SK-N-SH (cell line): ENCODE measurements at regions not wholly inside any gene's neighbourhood (a gene's known extent, or its start where the extent isn't known, plus 50 kb on each side); places are given as distances from the start of the nearest gene placed in this dataset.

Source experiments
- CTCF ChIA-PET: fragments of 300-600, 350-600 bp; formaldehyde crosslinking; extraction: SDS; loops from one replicate; lab custom pipeline; 2021; lab: Yijun Ruan, JAX
- POLR2A ChIA-PET: fragments of 350-600 bp; sonication (Branson Sonifier 250); formaldehyde crosslinking; extraction: SDS; loops from one replicate; lab custom pipeline; 2020; ENCODE audit warnings: antibody characterized with exemption, inconsistent platforms; lab: Yijun Ruan, JAX
- DNase-seq: peaks from one replicate; pipeline ENCODE4 v3.0.0; 2012
- H2AFZ ChIP-seq: fragments of 200-600 bp; sonication (generic); 2 replicates; pipeline ENCODE4 v1.8.1; 2016; ENCODE audit warnings: antibody characterized with exemption, mild to moderate bottlenecking, low read depth
- H3F3A ChIP-seq: fragments of 200-600 bp; sonication (generic); replicated peaks from 2 replicates; pipeline ENCODE3; 2016; ENCODE audit warnings: antibody characterized with exemption, mild to moderate bottlenecking; ENCODE audit not compliant: insufficient read depth
- H3K27ac ChIP-seq, 2 experiments: fragments of 200-500 bp in 1 of 2; fragments of 200-600 bp in 1 of 2; sonication (Bioruptor generic) in 1 of 2; sonication (generic), shearing (Covaris generic) in 1 of 2; 2 replicates each; pipeline versions ENCODE4 v1.5.1 to v1.6.1; 2014 to 2016; ENCODE audit warnings: low read depth in 2 of 2, inconsistent platforms in 1 of 2, low read length in 1 of 2, mild to moderate bottlenecking in 1 of 2, mixed read lengths in 1 of 2
- H3K27me3 ChIP-seq: fragments of 200-600 bp; sonication (generic), shearing (Covaris generic); 2 replicates; pipeline ENCODE4 v1.6.1; 2016; ENCODE audit warnings: mixed run types; ENCODE audit not compliant: insufficient read depth
- H3K36me3 ChIP-seq, 2 experiments: fragments of 200-500 bp in 1 of 2; fragments of 200-600 bp in 1 of 2; sonication (Bioruptor generic) in 1 of 2; sonication (generic) in 1 of 2; replicated peaks in 1 of 2; 2 replicates each; pipeline versions ENCODE3 to v1.5.1; 2014 to 2016; ENCODE audit warnings: low read length in 1 of 2, mild to moderate bottlenecking in 1 of 2; ENCODE audit not compliant: insufficient read depth in 2 of 2, control insufficient read depth in 1 of 2
- H3K4me1 ChIP-seq, 2 experiments: fragments of 200-500 bp in 1 of 2; fragments of 200-600 bp in 1 of 2; sonication (Bioruptor generic) in 1 of 2; sonication (generic), shearing (Covaris generic) in 1 of 2; 2 replicates each; pipeline versions ENCODE4 v1.5.1 to v1.6.1; 2014 to 2016; ENCODE audit warnings: low read depth in 1 of 2, low read length in 1 of 2, mixed run types in 1 of 2; ENCODE audit not compliant: insufficient read depth in 2 of 2, control insufficient read depth in 1 of 2
- H3K4me2 ChIP-seq: fragments of 200-600 bp; sonication (generic), shearing (Covaris generic); 2 replicates; pipeline ENCODE4 v1.6.1; 2017; ENCODE audit warnings: mixed run types
- H3K4me3 ChIP-seq, 2 experiments: fragments of 200-500 bp in 1 of 2; fragments of 200-600 bp in 1 of 2; sonication (Bioruptor generic) in 1 of 2; sonication (generic), shearing (Covaris generic) in 1 of 2; 2 replicates each; pipeline versions ENCODE4 v1.5.1 to v1.8.1; 2014 to 2016; ENCODE audit warnings: low read depth in 2 of 2, inconsistent platforms in 1 of 2, low read length in 1 of 2, mild to moderate bottlenecking in 1 of 2, mixed read lengths in 1 of 2, moderate library complexity in 1 of 2
- H3K79me2 ChIP-seq: fragments of 200-600 bp; sonication (generic); 2 replicates; pipeline ENCODE4 v1.8.1; 2017; ENCODE audit warnings: mild to moderate bottlenecking; ENCODE audit not compliant: insufficient read depth
- H3K9ac ChIP-seq: fragments of 200-600 bp; sonication (generic); 2 replicates; pipeline ENCODE4 v1.6.1; 2017; ENCODE audit warnings: mixed run types
- H3K9me2 ChIP-seq: fragments of 200-600 bp; sonication (generic); 2 replicates; pipeline ENCODE4 v1.6.1; 2017; ENCODE audit warnings: mixed run types
- H3K9me3 ChIP-seq: fragments of 200-600 bp; sonication (generic); 2 replicates; pipeline ENCODE4 v1.6.1; 2017; ENCODE audit warnings: mixed run types, mild to moderate bottlenecking, moderate library complexity
- H4K20me1 ChIP-seq: fragments of 200-600 bp; sonication (generic); 2 replicates; pipeline ENCODE4 v1.6.1; 2017; ENCODE audit warnings: mild to moderate bottlenecking, mixed run types; ENCODE audit not compliant: insufficient read depth
- ELF1 ChIP-seq: IDR thresholded peaks from 2 replicates; pipeline ENCODE4 v1.4.0; 2012
- FOXJ3 ChIP-seq: sonication (generic); formaldehyde crosslinking; IDR thresholded peaks from 2 replicates; pipeline ENCODE4 v1.5.1; 2020; ENCODE audit warnings: mild to moderate bottlenecking, missing genetic modification reagents
- GABPA ChIP-seq: IDR thresholded peaks from 2 replicates; pipeline ENCODE4 v1.4.0; 2012; ENCODE audit warnings: low read depth, mild to moderate bottlenecking
- GATA2 ChIP-seq: sonication (generic); formaldehyde crosslinking; IDR thresholded peaks from 2 replicates; pipeline ENCODE4 v1.5.0; 2020; ENCODE audit warnings: mild to moderate bottlenecking, missing genetic modification reagents
- IRF3 ChIP-seq: fragments of 150-350 bp; IDR thresholded peaks from 2 replicates; pipeline ENCODE4 v1.6.1; 2016; ENCODE audit warnings: mild to moderate bottlenecking, low read depth, low read length
- JUND ChIP-seq: IDR thresholded peaks from 2 replicates; pipeline ENCODE4 v1.4.0; 2012
- MAX ChIP-seq: IDR thresholded peaks from 2 replicates; pipeline ENCODE4 v1.4.0; 2012; ENCODE audit warnings: low read depth
- NFIC ChIP-seq: IDR thresholded peaks from 2 replicates; pipeline ENCODE4 v1.4.0; 2012; ENCODE audit warnings: borderline replicate concordance
- POLR2AphosphoS5 ChIP-seq: IDR thresholded peaks from 2 replicates; pipeline ENCODE4 v1.6.1; 2012; ENCODE audit warnings: low read depth, low read length
- RAD21 ChIP-seq: IDR thresholded peaks from 2 replicates; pipeline ENCODE4 v1.6.1; 2012; ENCODE audit warnings: mild to moderate bottlenecking, low read length
- RXRA ChIP-seq: IDR thresholded peaks from 2 replicates; pipeline ENCODE4 v1.4.0; 2012; ENCODE audit warnings: low read depth, mild to moderate bottlenecking, borderline replicate concordance
- SIN3A ChIP-seq: IDR thresholded peaks from 2 replicates; pipeline ENCODE4 v1.6.1; 2012; ENCODE audit warnings: low read depth, mild to moderate bottlenecking, low read length, moderate library complexity, borderline replicate concordance
- TCF12 ChIP-seq: IDR thresholded peaks from 2 replicates; pipeline ENCODE4 v1.4.0; 2012
- USF2 ChIP-seq: fragments of 150-350 bp; IDR thresholded peaks from 2 replicates; pipeline ENCODE4 v1.6.1; 2017; ENCODE audit warnings: antibody characterized with exemption, low read length, low read depth, borderline replicate concordance
- YY1 ChIP-seq: IDR thresholded peaks from 2 replicates; pipeline ENCODE4 v1.4.0; 2012; ENCODE audit warnings: low read depth, mild to moderate bottlenecking
- ZBTB33 ChIP-seq: IDR thresholded peaks from 2 replicates; pipeline ENCODE4 v1.4.0; 2012; ENCODE audit warnings: low read depth, borderline replicate concordance
- WGBS: methylation state at CpG from one replicate; pipeline ENCODE4 v1.1.6; 2017; ENCODE audit warnings: low lambda C conversion rate; 5-methylcytosine and 5-hydroxymethylcytosine counted together

- H3F3A ChIP-seq = no peaks in the 10 kb centered on the region
- CTCF ChIA-PET = interaction anchor here (1.4 kb wide), 1 partner anchor 20 kb away, joined by 3 read pairs; no protein-coding TSS in a partner anchor
- TF ChIP-seq IRF3 = no peak
- TF ChIP-seq, all 33 proteins: peak for 0
- Histone ChIP-seq H3K4me2 (no peak overlapping the region), H3K9me2 (no peaks in the 10 kb centered on the region), H3K9me3 (no peaks in the 10 kb centered on the region), H2AFZ (no peak overlapping the region), H3K9ac (no peak overlapping the region), H3K4me3 (no peak overlapping the region), H3K27me3 (no peaks in the 10 kb centered on the region), H3K27ac (no peak overlapping the region), H3K79me2 (no peaks in the 10 kb centered on the region), H3K4me1 (no peaks in the 10 kb centered on the region), H3K36me3 (no peaks in the 10 kb centered on the region), H4K20me1 (no peaks in the 10 kb centered on the region)
- POLR2A ChIA-PET = no interaction called here
- DNase-seq = no peak
- WGBS = 89% methylated on average over 1 of the region's 1 CpG
These were observed 68.9 kb upstream of the DYRK2 start for GRCh38 chr12:67579662-67580003.

GRCh38 chr12:67582238-67582834 lies 66.2 kb upstream of the DYRK2 start:
- H3K4me3 ChIP-seq = no peak overlapping the region
- ChIA-PET CTCF (interaction anchor here (1.5 kb wide), 1 partner anchor 66 kb away, joined by 3 read pairs; no protein-coding TSS in a partner anchor), POLR2A (no interaction called here)
- no peaks in the 10 kb centered on the region for H3K36me3 ChIP-seq
- no peak overlapping the region for H3K4me2 ChIP-seq
- H3K9ac ChIP-seq = no peak overlapping the region
- no peaks in the 10 kb centered on the region for H3F3A ChIP-seq
- no peaks in the 10 kb centered on the region for H3K9me3 ChIP-seq
- TF ChIP-seq RXRA = no peak
- no peak for TF ChIP-seq TCF12
- TF ChIP-seq GATA2 (CRISPR knock-in tag) = no peak
- TF ChIP-seq GABPA = no peak
- no peak for TF ChIP-seq FOXJ3 (CRISPR knock-in tag)
- TF ChIP-seq IRF3 = no peak
- no peak for TF ChIP-seq RAD21
- no peak for TF ChIP-seq ZBTB33
- TF ChIP-seq USF2 = no peak
- no peak for TF ChIP-seq ELF1
- TF ChIP-seq NFIC = no peak
- no peak for TF ChIP-seq JUND
- no peak for TF ChIP-seq MAX
- TF ChIP-seq POLR2AphosphoS5 = no peak
- no peak for TF ChIP-seq SIN3A
- TF ChIP-seq YY1 = no peak
- H4K20me1 ChIP-seq = no peaks in the 10 kb centered on the region
- no peaks in the 10 kb centered on the region for H3K27me3 ChIP-seq
- no peaks in the 10 kb centered on the region for H3K9me2 ChIP-seq
- H3K4me1 ChIP-seq = no peaks in the 10 kb centered on the region
- no peak overlapping the region for H2AFZ ChIP-seq
- WGBS = 28% methylated on average over 3 of the region's 3 CpGs
- no peak overlapping the region for H3K27ac ChIP-seq
- DNase-seq = no peak
- no peaks in the 10 kb centered on the region for H3K79me2 ChIP-seq
